ENCODE measurements at regions not wholly inside any gene's neighbourhood (a gene's known extent, or its start where the extent isn't known, plus 50 kb on each side); places are given as distances from the start of the nearest gene placed in this dataset.

DNA sequence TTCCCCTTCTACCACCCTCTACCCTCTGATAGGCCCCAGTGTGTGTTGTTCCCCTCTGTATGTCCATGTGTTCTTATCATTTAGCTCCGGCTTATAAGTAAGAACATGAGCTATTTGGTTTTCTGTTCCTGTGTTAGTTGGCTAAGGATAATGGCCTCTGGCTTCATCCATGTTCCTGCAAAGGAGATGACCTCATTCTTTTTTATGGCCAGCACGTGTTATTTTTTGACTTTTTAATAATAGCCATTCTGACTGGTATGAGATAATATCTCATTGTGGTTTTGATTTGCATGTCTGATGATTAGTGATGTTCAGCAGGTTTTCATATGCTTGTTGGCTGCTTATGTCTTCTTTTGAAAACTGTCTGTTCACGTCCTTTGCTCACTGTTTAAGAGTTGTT, 63.1 kb upstream of the NPHP3 start:
- H3K4me1 Mint-ChIP-seq = no peaks in the 10 kb centered on the region
- no peak for DNase-seq
- no peak overlapping the region for H3K27ac Mint-ChIP-seq
- ATAC-seq (replicated peaks) = no peak
- no peaks in the 10 kb centered on the region for H3K36me3 Mint-ChIP-seq
- no peak overlapping the region for H3K4me3 Mint-ChIP-seq
- no peaks in the 10 kb centered on the region for H3K9me3 Mint-ChIP-seq
- H3K27me3 Mint-ChIP-seq = peaks cover 0 to 9% of the 10 kb centered on the region in 2 donors

- Mint-ChIP-seq H3K27me3 (peaks cover 0 to 9% of the 10 kb centered on the region in 2 donors), H3K36me3 (no peaks in the 10 kb centered on the region), H3K4me1 (no peaks in the 10 kb centered on the region), H3K4me3 (no peak overlapping the region), H3K27ac (no peak overlapping the region), H3K9me3 (no peaks in the 10 kb centered on the region)
- DNase-seq = no peak
- no peak for ATAC-seq (replicated peaks)
Measured at GRCh38 chr3:132784502-132785025, 62.4 kb upstream of the NPHP3 start.

DNA sequence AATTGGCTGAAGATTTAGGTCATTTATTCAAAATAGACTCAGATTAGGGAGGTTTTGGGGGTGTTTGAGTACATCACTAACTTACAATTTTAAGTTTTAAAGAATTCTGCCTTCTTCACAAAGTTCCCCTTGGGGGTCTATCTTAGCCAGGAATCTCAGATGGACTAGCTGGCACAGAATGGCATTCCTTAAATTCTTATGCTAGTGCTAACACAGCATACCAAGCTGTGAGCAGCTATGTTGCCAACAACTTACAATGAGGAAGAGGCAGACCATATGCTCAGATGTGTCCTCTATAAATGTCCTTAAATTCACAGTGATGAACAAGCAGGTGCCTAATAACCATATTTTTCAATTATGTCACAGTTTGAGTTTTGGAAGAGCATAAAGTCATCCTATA, 60.9 kb upstream of the NPHP3 start:
- H3K4me1 Mint-ChIP-seq = no peaks in the 10 kb centered on the region
- no peak overlapping the region for H3K4me3 Mint-ChIP-seq
- H3K9me3 Mint-ChIP-seq = no peaks in the 10 kb centered on the region
- no peak for DNase-seq
- ATAC-seq (replicated peaks) = no peak
- H3K27ac Mint-ChIP-seq = no peak overlapping the region
- peaks cover 0 to 9% of the 10 kb centered on the region in 2 donors for H3K27me3 Mint-ChIP-seq
- no peaks in the 10 kb centered on the region for H3K36me3 Mint-ChIP-seq

- ATAC-seq (replicated peaks) (no peak), DNase-seq (no peak)
- no peaks in the 10 kb centered on the region for H3K4me1 Mint-ChIP-seq
- peaks cover 0 to 9% of the 10 kb centered on the region in 2 donors for H3K27me3 Mint-ChIP-seq
- H3K9me3 Mint-ChIP-seq = no peaks in the 10 kb centered on the region
- H3K4me3 Mint-ChIP-seq = no peak overlapping the region
- no peak overlapping the region for H3K27ac Mint-ChIP-seq
- H3K36me3 Mint-ChIP-seq = no peaks in the 10 kb centered on the region
Measured at GRCh38 chr3:132781922-132782321, 59.7 kb upstream of the NPHP3 start.

GRCh38 chr3:132777171-132777570, 55.0 kb upstream of the NPHP3 start:
- DNase-seq (no peak), ATAC-seq (replicated peaks) (no peak)
- Mint-ChIP-seq H3K27ac (no peak overlapping the region), H3K36me3 (no peaks in the 10 kb centered on the region), H3K4me3 (no peak overlapping the region), H3K27me3 (no peaks in the 10 kb centered on the region), H3K4me1 (no peaks in the 10 kb centered on the region), H3K9me3 (no peaks in the 10 kb centered on the region)

DNA sequence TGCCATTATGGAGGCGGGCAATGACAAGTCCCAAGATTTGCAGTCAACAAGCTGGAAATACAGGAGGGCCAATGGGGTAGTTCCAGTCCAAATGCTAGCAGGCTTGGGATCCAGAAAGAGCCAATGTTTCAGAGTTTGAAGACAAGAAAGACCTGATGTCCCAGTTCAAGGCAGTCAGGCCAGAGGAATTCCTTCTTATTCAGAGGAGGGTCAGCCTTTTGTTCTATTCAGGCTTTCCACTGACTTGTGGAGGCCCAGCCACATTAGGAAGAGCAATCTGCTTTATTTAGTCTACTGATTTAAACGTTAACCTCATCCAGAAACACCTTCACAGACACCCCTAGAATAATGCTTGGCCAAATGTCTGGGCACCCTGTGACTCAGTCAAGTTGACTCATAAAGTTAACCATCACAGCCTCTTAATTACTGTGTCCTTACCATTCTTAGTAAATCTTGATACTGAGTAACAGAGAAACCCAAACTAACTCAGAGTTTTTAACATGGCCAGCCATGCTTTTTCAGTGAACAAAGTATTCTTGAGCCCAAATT, 50.9 kb upstream of the NPHP3 start:
- H3K9me3 Mint-ChIP-seq = peaks cover 0 to under 1% of the 10 kb centered on the region in 2 donors
- no peak overlapping the region for H3K27ac Mint-ChIP-seq
- no peak for ATAC-seq (replicated peaks)
- H3K36me3 Mint-ChIP-seq = no peaks in the 10 kb centered on the region
- DNase-seq = no peak
- peaks cover 6% of the 10 kb centered on the region in 2 donors for H3K27me3 Mint-ChIP-seq
- H3K4me1 Mint-ChIP-seq = no peaks in the 10 kb centered on the region
- no peak overlapping the region for H3K4me3 Mint-ChIP-seq

DNA sequence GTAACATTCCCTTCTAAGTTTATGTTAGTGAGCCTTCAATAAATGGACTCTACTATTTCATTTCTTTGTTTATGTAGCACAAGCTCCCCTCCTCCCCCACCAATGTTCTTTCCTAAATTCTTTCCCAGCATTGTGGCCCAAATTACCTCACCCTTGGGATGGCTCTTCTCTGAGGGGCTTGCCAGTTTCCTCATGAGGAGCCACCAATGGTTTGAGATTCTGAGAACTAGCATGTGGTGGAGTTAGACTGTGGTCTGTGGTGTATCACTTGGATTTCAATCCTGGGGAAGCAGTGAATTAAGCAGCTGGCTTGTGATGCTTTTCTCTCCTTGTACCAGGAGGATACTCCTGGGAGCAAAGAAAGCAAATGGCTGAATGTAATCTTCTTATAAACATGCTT, 50.0 kb upstream of the NPHP3 start:
- Mint-ChIP-seq H3K36me3 (no peaks in the 10 kb centered on the region), H3K4me1 (no peaks in the 10 kb centered on the region), H3K9me3 (peaks cover 2 to 5% of the 10 kb centered on the region in 2 donors), H3K4me3 (no peak overlapping the region), H3K27ac (no peak overlapping the region), H3K27me3 (peaks cover 10% of the 10 kb centered on the region in 2 donors)
- ATAC-seq (replicated peaks) (no peak), DNase-seq (no peak)

All from stimulated activated naive B cell treated with anti-CD40 and anti-IgM and Interleukin-4, amounts not matched to agents 10 μg/mL and 1 μg/mL and 100 μg/mL, for 72 hours (primary cell).